Stimulated activated CD8-positive, alpha-beta memory T cell treated with anti-CD3 and anti-CD28 coated beads, Interleukin-7, amount 100 ng/mL, for 24 hours (primary cell): ENCODE measurements at regions not wholly inside any gene's neighbourhood (a gene's known extent, or its start where the extent isn't known, plus 50 kb on each side); places are given as distances from the start of the nearest gene placed in this dataset.
"Not testable (repeated sequence)": the region's sequence is repeated elsewhere in the genome, so short reads cannot be mapped to it uniquely, and the experiment has no call there.

ENCODE experiments used
- DNase-seq: peaks from one replicate; pipeline ENCODE4 v3.0.0-alpha.2; 2020; ENCODE audit warnings: low read depth

DNA sequence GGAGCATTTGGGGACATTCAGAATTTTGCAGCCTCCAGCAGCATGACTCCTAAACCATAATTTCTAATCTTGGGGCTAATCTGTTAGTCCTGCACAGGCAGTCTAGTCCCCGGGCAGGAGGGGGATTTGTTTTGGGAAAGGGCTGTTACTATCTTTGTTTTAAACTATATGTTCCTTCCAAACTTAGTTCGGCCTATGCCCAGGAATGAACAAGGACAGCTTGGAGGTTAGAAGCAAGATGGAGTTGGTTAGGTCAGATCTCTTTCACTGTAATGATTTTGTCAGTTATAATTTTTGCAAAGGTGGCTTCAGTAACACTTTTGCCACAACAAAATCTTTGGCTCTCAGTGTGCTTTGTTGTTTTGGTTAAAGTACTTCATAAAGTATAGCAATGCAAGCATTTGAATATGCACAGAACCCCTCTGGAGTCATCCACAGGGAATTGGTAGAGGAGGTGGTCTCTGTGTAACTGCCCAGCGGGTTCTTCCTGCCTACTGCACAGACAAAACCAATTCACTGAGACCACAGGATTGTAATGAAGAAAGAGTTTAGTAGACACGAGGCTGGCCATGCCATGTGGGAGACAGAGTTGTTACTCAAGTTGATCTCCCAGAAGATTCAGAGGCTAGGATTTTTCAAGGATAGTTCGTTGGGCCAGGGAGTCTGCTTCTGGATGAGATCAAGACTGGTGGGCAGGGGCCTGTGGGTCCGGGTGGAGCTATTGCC is 224.1 kb upstream of the MYLIP start:
- no peak for DNase-seq

DNA sequence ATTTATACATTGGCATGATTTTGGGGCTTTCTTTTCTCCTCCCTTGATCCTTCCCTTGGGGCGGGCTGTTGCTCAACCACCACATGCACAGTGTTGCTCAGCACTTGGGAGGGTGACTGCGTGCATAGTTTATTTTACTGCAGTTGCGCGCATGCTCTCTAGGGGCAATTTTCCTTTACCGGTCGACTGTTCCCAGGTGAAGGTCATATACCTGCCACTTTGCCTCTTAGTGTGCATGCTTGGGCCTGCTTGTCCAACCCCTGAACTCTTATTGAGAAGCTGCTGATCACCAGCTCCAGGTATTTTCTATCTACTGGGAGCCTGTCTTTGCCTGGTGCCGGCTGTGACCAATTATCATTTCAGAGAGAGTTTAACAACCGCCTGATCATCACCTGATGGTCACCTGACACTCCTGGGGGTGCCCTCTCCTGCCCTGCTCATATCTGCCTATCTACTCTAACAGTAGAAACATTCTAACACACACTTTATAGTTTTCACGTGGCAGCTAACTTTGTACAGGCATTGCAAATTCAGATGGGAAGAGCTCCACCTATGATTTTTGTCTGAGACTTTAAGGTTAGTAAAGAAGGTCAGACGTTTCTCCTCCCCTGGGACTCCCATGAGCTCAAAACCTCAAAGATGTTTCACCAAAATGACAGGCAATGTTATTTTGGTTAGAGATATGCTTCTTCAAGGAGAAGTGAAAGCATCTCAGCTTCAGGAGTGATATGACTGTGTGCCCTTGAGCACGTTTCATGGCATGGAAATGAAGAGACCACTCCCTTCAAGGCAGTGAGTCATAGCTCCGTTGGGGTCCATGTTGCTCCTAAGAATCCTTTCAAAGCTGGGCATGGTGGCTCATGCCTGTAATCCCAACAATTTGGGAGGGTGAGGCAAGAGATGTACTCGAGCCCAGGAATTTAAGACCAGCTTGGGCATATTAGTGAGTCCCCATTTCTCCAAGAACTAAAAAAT is 227.5 kb upstream of the MYLIP start:
- DNase-seq: no peak

DNA sequence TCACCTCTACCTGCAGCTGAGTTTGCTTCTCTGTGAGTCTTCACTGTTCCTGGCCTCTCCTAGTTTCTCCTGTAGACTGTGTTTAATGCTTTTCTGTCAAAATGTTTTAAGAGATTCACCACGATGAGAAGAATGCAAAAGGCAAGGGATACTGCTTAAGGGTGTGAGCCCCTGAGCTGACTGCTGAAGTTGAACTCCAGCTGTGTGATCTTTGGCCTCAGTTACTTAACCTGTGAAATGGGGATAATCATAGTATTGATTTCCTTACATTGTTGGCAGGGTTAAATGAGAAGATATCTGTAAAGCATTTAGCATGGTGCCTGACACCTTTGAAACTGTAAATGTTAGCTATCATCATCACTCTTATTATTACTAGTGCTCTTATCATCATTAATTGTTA is 230.2 kb upstream of the MYLIP start:
- DNase-seq: no peak

GRCh38 chr6:15897063-15897876 is 231.6 kb upstream of the MYLIP start:
- no peak for DNase-seq

DNA sequence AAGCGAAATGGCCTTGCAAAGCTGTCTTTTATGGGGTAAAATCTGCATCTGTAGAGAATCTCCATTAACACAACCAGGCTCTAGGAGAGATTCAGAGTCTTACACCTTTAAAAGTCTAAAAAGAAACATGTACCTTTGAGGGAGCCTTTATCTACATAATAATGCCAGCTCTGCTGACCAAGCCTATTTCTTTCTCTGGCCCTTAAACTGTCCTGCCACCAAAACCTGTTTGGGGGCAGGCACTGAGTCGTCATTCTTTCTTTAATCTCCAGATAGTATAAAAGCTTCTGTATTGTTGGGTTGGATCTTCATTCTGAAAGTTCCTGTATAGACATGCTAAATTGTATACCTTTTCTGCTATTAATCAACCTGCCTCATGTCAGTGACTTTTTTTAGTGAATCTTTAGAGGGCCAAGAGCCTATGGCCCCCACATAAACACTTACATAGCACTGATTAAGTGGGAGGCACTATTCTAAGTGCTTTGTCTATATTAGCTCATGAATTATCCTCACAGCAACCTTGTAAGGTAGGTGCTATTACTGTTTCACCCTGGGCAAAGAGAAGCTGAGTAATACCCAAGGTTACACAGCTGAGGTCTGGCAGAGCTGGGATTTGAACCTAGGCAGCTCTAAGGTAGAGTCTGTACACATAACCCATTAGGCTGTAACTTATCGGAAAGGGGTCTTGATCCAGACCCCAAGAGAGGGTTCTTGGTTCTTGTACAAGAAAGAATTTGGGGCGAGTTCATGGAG is 232.3 kb upstream of the DTNBP1 start:
- no peak for DNase-seq

DNA sequence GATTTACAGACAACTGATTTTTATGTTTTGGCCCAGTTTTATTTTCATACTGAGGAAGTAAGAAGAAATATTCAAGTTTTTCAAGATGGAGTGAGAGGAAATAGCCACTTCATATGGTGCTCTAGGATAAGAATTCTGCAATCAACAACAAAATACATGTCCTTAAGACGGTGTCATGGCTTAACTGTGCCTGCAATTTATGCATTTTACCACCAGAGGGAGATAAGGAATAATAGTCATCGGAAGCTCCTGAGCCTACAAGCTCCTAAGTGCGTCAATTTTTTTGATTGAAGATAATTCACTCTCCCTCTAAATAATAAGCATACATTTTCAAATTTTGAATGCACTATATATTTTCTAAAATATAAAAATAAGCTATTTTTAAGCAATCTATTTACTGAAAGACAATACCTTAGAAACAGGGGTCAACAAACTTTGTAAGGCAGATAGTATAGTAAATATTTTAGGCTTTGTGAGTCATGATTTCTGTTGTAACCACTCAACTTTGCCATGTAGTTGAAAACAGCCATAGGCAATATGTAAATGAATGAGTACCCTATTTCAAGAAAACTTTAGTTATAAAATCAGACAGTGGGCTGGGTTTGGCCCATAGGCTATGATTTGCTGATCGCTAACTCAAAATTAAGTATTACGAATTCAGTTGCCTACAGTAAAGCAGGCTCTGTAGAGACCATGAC is 230.9 kb upstream of the DTNBP1 start:
- no peak for DNase-seq

- no peak for DNase-seq
Observed at GRCh38 chr6:15892369-15892768, 229.5 kb upstream of the DTNBP1 start.

- no peak for DNase-seq
Observed at GRCh38 chr6:15888798-15889772, 226.3 kb upstream of the DTNBP1 start.

GRCh38 chr6:15887491-15888461 is 224.9 kb upstream of the DTNBP1 start:
- no peak for DNase-seq

- DNase-seq: no peak
Observed at GRCh38 chr6:15885624-15886023, 222.8 kb upstream of the DTNBP1 start.

DNA sequence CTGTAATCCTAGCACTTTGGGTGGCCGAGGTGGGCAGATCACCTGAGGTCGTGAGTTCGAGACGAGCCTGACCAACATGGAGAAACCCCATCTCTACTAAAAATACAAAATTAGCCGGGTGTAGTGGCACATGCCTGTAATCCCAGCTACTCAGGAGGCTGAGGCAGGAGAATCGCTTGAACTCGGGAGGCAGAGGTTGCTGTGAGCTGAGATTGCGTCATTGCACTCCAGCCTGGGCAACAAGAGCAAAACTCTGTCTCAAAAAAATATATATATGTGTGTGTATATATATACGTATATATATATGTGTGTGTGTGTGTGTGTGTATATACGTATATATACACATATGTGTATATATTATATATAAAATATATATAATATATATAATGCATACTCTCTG is 220.8 kb upstream of the DTNBP1 start:
- DNase-seq: not testable (repeated sequence)

DNA sequence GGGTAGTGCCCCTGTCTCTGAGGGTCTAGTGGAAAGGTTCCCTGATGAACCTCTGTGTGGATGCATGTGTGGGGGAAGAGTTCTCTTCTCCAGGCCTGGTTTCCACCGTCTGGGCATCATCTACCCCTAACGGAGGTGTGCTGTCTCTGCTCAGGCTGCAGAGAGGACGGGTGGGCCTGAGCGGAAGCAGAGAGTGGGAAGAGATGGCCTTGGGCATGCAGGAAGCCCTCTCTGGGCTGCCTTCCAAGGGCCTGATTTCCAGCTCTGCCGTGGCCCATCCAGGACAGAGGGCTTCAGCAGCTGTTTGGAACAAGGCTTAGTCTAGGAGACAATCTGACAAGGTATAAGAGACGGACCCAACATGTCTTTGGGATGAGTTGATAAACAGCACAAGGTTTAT is 220.1 kb upstream of the DTNBP1 start:
- no peak for DNase-seq

GRCh38 chr6:15882345-15882744 is 219.5 kb upstream of the DTNBP1 start:
- no peak for DNase-seq

DNA sequence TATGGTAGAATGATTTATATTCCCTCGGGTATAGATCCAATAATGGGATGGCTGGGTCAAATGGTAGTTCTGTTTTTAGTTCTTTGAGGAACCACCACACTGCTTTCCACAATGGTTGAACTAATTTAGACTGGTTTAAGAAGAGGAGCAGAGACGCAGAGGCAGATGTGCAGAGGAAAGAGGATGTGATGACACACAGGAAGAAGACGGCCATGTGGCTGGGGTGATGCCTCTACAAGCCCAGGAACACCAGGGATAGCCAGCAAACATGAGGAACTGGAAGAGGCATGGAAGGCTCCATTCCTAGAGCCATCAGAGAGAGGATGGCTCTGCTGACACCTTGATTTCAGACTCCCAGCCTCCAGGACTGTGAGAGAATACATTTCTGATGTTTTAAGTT is 218.3 kb upstream of the DTNBP1 start:
- DNase-seq: no peak

- DNase-seq: no peak
Observed at GRCh38 chr6:15880262-15880973, 217.6 kb upstream of the DTNBP1 start.

DNA sequence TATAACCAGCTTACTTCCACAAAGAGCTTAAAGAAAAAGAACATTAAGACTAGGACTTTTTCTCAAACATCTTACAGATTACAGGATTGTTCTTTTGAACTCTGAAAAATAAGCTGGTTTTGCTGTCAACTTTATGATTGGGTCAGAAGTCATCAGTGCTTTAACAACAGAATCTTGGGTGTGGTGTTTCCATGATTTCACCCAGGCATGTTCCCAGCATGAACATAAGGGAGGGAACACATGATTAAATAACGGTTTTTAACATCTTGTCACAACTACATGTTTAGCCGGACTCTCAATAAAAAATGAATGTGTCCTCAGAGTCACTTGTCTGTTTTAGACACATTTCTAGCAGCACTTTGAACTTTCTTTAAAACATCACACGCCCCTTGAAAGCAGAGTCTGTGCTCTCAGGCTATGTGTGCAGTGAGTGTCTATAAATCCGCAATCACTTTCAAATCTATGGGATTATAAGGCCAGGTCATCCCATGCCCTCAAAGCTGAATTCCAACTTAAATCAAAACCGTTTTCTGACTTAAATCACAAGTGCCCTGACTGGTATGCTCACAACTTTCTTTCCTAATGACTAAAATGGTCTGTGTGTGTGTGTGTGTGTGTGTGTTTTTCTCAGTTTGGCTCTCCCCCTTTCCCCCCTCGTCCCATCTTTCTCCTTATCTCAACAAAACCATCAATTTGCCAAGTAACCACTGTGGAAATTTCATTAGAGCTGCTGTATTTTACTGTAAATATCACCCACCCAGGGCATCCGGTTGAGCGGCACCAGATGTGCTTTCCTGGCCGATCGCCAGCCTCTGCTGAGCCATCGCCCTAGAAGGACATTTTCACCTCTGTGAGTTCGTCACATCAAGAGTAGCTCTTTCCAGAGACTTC is 216.8 kb upstream of the DTNBP1 start:
- peak; percentile 14 for DNase-seq

GRCh38 chr6:15877231-15877630 is 214.4 kb upstream of the DTNBP1 start:
- DNase-seq: no peak
